ENCODE measurements at regions not wholly inside any gene's neighbourhood (a gene's known extent, or its start where the extent isn't known, plus 50 kb on each side); places are given as distances from the start of the nearest gene placed in this dataset.

DNA sequence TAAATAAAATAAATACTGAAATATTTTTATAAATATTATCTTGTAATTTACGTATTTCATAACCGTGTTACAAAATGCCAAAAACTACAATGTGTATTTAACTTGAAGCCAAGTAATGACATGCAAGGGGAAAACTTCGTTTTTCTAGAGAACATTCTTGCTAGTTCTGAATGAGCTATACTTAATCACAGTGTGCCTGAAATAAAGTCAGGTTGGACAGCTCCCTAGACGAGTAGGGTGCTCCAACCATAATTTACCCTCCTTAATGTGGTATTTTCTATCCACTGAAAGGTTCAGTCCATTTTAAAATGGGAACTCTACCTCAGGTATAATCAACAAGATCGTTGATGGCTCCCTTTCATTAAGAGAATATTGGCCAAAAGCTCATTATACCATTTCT is 194.5 kb upstream of the AHR start:
- TF ChIP-seq POLR2AphosphoS5 (IDR thresholded peaks at IDR 0.05) (no peak), EP300 (IDR thresholded peaks at IDR 0.05) (no peak), POLR2A (IDR thresholded peaks at IDR 0.05) (no peak)
- TF ChIP-seq, protein P1, sequence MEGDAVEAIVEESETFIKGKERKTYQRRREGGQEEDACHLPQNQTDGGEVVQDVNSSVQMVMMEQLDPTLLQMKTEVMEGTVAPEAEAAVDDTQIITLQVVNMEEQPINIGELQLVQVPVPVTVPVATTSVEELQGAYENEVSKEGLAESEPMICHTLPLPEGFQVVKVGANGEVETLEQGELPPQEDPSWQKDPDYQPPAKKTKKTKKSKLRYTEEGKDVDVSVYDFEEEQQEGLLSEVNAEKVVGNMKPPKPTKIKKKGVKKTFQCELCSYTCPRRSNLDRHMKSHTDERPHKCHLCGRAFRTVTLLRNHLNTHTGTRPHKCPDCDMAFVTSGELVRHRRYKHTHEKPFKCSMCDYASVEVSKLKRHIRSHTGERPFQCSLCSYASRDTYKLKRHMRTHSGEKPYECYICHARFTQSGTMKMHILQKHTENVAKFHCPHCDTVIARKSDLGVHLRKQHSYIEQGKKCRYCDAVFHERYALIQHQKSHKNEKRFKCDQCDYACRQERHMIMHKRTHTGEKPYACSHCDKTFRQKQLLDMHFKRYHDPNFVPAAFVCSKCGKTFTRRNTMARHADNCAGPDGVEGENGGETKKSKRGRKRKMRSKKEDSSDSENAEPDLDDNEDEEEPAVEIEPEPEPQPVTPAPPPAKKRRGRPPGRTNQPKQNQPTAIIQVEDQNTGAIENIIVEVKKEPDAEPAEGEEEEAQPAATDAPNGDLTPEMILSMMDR (IDR thresholded peaks at IDR 0.05) = no peak

All from sigmoid colon (tissue), 4 donors.